ENCODE measurements at regions not wholly inside any gene's neighbourhood (a gene's known extent, or its start where the extent isn't known, plus 50 kb on each side); places are given as distances from the start of the nearest gene placed in this dataset.
A peak's percentile ranks its signal among the peaks of the same experiment; 100 is the strongest.

- no peak for TF ChIP-seq CTCF (IDR thresholded peaks at IDR 0.05; ENCODE audit: poor library complexity, severe bottlenecking)
- H3K36me3 ChIP-seq (ENCODE audit: low read depth): no peaks in the 10 kb centered on the region
- H3K27me3 ChIP-seq (ENCODE audit: insufficient read depth, poor library complexity, severe bottlenecking): no peaks in the 10 kb centered on the region
- no peak overlapping the region for H3K27ac ChIP-seq (ENCODE audit: poor library complexity, severe bottlenecking)
- H3K4me1 ChIP-seq (ENCODE audit: insufficient read depth, poor library complexity, severe bottlenecking): peaks cover 19% of the 10 kb centered on the region
- DNase-seq (ENCODE audit: low spot score) (no peak), ATAC-seq (ENCODE audit: low read depth) (no peak)
- no peaks in the 10 kb centered on the region for H3K9me3 ChIP-seq (ENCODE audit: severe bottlenecking)
- no peak overlapping the region for H3K4me3 ChIP-seq (ENCODE audit: severe bottlenecking)
Measured at GRCh38 chr6:130585587-130585986, 219.8 kb downstream of the TMEM200A start.

GRCh38 chr6:130587778-130588520, 222.1 kb downstream of the TMEM200A start:
- H3K9me3 ChIP-seq (ENCODE audit: severe bottlenecking): no peaks in the 10 kb centered on the region
- H3K4me3 ChIP-seq (ENCODE audit: severe bottlenecking): no peak overlapping the region
- TF ChIP-seq CTCF (IDR thresholded peaks at IDR 0.05; ENCODE audit: poor library complexity, severe bottlenecking): no peak
- H3K27ac ChIP-seq (ENCODE audit: poor library complexity, severe bottlenecking): peak overlapping the region; percentile 62
- ATAC-seq (ENCODE audit: low read depth): peak; percentile 95
- H3K4me1 ChIP-seq (ENCODE audit: insufficient read depth, poor library complexity, severe bottlenecking): peaks cover 15% of the 10 kb centered on the region
- no peaks in the 10 kb centered on the region for H3K27me3 ChIP-seq (ENCODE audit: insufficient read depth, poor library complexity, severe bottlenecking)
- no peaks in the 10 kb centered on the region for H3K36me3 ChIP-seq (ENCODE audit: low read depth)
- no peak for DNase-seq (ENCODE audit: low spot score)

- Histone ChIP-seq H3K4me1 (ENCODE audit: insufficient read depth, poor library complexity, severe bottlenecking) (peaks cover 10% of the 10 kb centered on the region), H3K27me3 (ENCODE audit: insufficient read depth, poor library complexity, severe bottlenecking) (no peaks in the 10 kb centered on the region), H3K9me3 (ENCODE audit: severe bottlenecking) (no peaks in the 10 kb centered on the region), H3K27ac (ENCODE audit: poor library complexity, severe bottlenecking) (no peak overlapping the region), H3K4me3 (ENCODE audit: severe bottlenecking) (no peak overlapping the region), H3K36me3 (ENCODE audit: low read depth) (no peaks in the 10 kb centered on the region)
- DNase-seq (ENCODE audit: low spot score) (no peak), ATAC-seq (ENCODE audit: low read depth) (no peak)
- no peak for TF ChIP-seq CTCF (IDR thresholded peaks at IDR 0.05; ENCODE audit: poor library complexity, severe bottlenecking)
Measured at GRCh38 chr6:130593200-130593599, 227.4 kb downstream of the TMEM200A start.

GRCh38 chr6:130593948-130594347, 228.1 kb downstream of the TMEM200A start:
- DNase-seq (ENCODE audit: low spot score) (no peak), ATAC-seq (ENCODE audit: low read depth) (no peak)
- Histone ChIP-seq H3K27me3 (ENCODE audit: insufficient read depth, poor library complexity, severe bottlenecking) (no peaks in the 10 kb centered on the region), H3K4me1 (ENCODE audit: insufficient read depth, poor library complexity, severe bottlenecking) (peaks cover 3% of the 10 kb centered on the region), H3K4me3 (ENCODE audit: severe bottlenecking) (no peak overlapping the region), H3K36me3 (ENCODE audit: low read depth) (no peaks in the 10 kb centered on the region), H3K9me3 (ENCODE audit: severe bottlenecking) (no peaks in the 10 kb centered on the region), H3K27ac (ENCODE audit: poor library complexity, severe bottlenecking) (no peak overlapping the region)
- no peak for TF ChIP-seq CTCF (IDR thresholded peaks at IDR 0.05; ENCODE audit: poor library complexity, severe bottlenecking)
